Chondrocyte (in vitro differentiated cells): ENCODE measurements at regions not wholly inside any gene's neighbourhood (a gene's known extent, or its start where the extent isn't known, plus 50 kb on each side); places are given as distances from the start of the nearest gene placed in this dataset.

Experiments used
- DNase-seq: peaks from one replicate; pipeline ENCODE4 v3.0.0; 2021; ENCODE audit warnings: mixed read lengths, low spot score
- H3K27ac Mint-ChIP-seq: one replicate; pipeline ENCODE4 v1.8.0; 2021; ENCODE audit warnings: mild to moderate bottlenecking, moderate library complexity, mixed read lengths; ENCODE audit not compliant: unreplicated experiment
- H3K27me3 Mint-ChIP-seq: 2 replicates; pipeline ENCODE4 v1.8.0; 2021; ENCODE audit warnings: low read depth, mixed read lengths
- H3K36me3 Mint-ChIP-seq: 2 replicates; pipeline ENCODE4 v1.8.0; 2021; ENCODE audit warnings: low read depth, mixed read lengths
- H3K4me1 Mint-ChIP-seq: 2 replicates; pipeline ENCODE4 v1.8.0; 2021; ENCODE audit warnings: low read depth, mild to moderate bottlenecking, mixed read lengths
- H3K4me3 Mint-ChIP-seq: one replicate; pipeline ENCODE4 v1.8.0; 2021; ENCODE audit warnings: mild to moderate bottlenecking, moderate library complexity, mixed read lengths; ENCODE audit not compliant: unreplicated experiment
- H3K9me3 Mint-ChIP-seq: 2 replicates; pipeline ENCODE4 v1.8.0; 2021; ENCODE audit warnings: low read depth, mixed read lengths
- TF ChIP-seq, protein P1 (sequence below): fragments of 200-600 bp; sonication (generic); IDR thresholded peaks from 2 replicates; pipeline ENCODE4 v1.5.0; 2021; ENCODE audit warnings: antibody characterized with exemption, mild to moderate bottlenecking, moderate library complexity

DNA sequence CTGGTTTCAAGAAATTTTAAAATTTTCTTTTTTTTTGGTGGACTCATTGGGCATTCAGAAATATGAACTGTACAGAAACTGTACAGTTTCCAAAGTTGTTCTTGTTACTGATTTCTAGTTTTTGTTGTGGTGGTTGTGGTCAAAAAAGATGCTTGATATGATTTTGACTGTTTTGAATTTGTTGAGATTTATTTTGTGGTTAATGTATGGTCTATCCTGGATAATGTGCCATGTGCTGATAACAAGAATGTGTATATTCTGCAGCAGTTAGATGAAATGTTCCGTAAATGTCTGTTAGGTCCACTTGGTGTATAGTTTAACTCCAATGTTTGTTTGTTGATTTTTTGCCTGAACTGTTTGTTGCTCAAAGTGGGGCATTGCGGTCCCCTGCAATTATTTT lies 127.6 kb upstream of the NUDT6 start:
- Mint-ChIP-seq H3K27ac (no peak overlapping the region), H3K9me3 (peaks cover 52% of the 10 kb centered on the region), H3K36me3 (peaks cover 16% of the 10 kb centered on the region), H3K4me3 (no peak overlapping the region), H3K27me3 (no peaks in the 10 kb centered on the region), H3K4me1 (no peaks in the 10 kb centered on the region)
- TF ChIP-seq, protein P1, sequence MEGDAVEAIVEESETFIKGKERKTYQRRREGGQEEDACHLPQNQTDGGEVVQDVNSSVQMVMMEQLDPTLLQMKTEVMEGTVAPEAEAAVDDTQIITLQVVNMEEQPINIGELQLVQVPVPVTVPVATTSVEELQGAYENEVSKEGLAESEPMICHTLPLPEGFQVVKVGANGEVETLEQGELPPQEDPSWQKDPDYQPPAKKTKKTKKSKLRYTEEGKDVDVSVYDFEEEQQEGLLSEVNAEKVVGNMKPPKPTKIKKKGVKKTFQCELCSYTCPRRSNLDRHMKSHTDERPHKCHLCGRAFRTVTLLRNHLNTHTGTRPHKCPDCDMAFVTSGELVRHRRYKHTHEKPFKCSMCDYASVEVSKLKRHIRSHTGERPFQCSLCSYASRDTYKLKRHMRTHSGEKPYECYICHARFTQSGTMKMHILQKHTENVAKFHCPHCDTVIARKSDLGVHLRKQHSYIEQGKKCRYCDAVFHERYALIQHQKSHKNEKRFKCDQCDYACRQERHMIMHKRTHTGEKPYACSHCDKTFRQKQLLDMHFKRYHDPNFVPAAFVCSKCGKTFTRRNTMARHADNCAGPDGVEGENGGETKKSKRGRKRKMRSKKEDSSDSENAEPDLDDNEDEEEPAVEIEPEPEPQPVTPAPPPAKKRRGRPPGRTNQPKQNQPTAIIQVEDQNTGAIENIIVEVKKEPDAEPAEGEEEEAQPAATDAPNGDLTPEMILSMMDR = no peak
- DNase-seq = no peak

DNA sequence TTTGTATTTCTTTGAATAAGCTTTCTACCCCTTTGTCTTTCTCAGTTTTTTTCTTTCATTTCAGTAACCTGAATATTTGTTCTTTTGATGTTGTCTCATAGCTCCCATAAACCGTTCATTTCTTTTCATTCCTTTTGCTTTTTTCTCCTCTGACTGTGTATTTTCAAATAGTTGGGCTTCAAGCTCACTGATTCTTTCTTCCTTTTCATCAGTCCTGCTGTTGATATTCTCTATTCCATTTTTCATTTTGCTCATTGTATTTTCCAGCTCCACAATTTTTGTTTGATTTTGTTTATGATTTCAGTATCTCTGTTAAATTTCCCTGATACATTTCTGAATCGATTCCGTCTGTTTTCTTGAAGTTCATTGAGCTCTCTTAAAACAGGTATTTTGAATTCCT lies 129.6 kb upstream of the NUDT6 start:
- no peak for DNase-seq
- Mint-ChIP-seq H3K27ac (no peak overlapping the region), H3K36me3 (peaks cover 16% of the 10 kb centered on the region), H3K4me1 (peaks cover 4% of the 10 kb centered on the region), H3K27me3 (no peaks in the 10 kb centered on the region), H3K9me3 (peaks cover 43% of the 10 kb centered on the region), H3K4me3 (no peak overlapping the region)
- TF ChIP-seq, protein P1 = no peak

- Mint-ChIP-seq H3K4me3 (no peak overlapping the region), H3K4me1 (peaks cover 4% of the 10 kb centered on the region), H3K27me3 (no peaks in the 10 kb centered on the region), H3K27ac (no peak overlapping the region), H3K9me3 (peaks cover 20% of the 10 kb centered on the region), H3K36me3 (peaks cover 18% of the 10 kb centered on the region)
- TF ChIP-seq, protein P1 = no peak
- DNase-seq = no peak
Measured at GRCh38 chr4:123055943-123056342, 133.5 kb upstream of the NUDT6 start.

GRCh38 chr4:123060039-123060770 lies 137.8 kb upstream of the NUDT6 start:
- TF ChIP-seq, protein P1 = no peak
- no peak for DNase-seq
- H3K9me3 Mint-ChIP-seq = peaks cover 4% of the 10 kb centered on the region
- H3K36me3 Mint-ChIP-seq = peaks cover 7% of the 10 kb centered on the region
- no peak overlapping the region for H3K4me3 Mint-ChIP-seq
- H3K4me1 Mint-ChIP-seq = peaks cover 4% of the 10 kb centered on the region
- no peaks in the 10 kb centered on the region for H3K27me3 Mint-ChIP-seq
- no peak overlapping the region for H3K27ac Mint-ChIP-seq

GRCh38 chr4:123064390-123064789 lies 142.0 kb upstream of the NUDT6 start:
- H3K4me3 Mint-ChIP-seq = no peak overlapping the region

More at GRCh38 chr4:123064390-123064789, 142.0 kb upstream of the NUDT6 start:
- no peaks in the 10 kb centered on the region for H3K27me3 Mint-ChIP-seq
- peaks cover 6% of the 10 kb centered on the region for H3K4me1 Mint-ChIP-seq
- DNase-seq = no peak
- H3K9me3 Mint-ChIP-seq = peaks cover 4% of the 10 kb centered on the region
- peaks cover 3% of the 10 kb centered on the region for H3K36me3 Mint-ChIP-seq
- H3K27ac Mint-ChIP-seq = no peak overlapping the region
- TF ChIP-seq, protein P1 = no peak
